ENCODE measurements at regions not wholly inside any gene's neighbourhood (a gene's known extent, or its start where the extent isn't known, plus 50 kb on each side); places are given as distances from the start of the nearest gene placed in this dataset.

GRCh38 chr17:6303664-6304063 is 131.3 kb downstream of the AIPL1 start:
- TF ChIP-seq CTCF (conservative IDR thresholded peaks at IDR 0.05; ENCODE audit: low read length) = no peak
- TF ChIP-seq EZH2phosphoT487 (IDR thresholded peaks at IDR 0.05; ENCODE audit: borderline replicate concordance) = no peak
